Neuronal stem cell (in vitro differentiated cells): ENCODE measurements at regions not wholly inside any gene's neighbourhood (a gene's known extent, or its start where the extent isn't known, plus 50 kb on each side); places are given as distances from the start of the nearest gene placed in this dataset.

ENCODE experiments used
- DNase-seq: peaks from one replicate; pipeline ENCODE4 v3.0.0-alpha.2; 2013; ENCODE audit warnings: low spot score
- H2AFZ ChIP-seq: one replicate; pipeline ENCODE4 v1.6.1; 2013; ENCODE audit warnings: mild to moderate bottlenecking, low read length, inconsistent platforms
- H2AK5ac ChIP-seq: 2 replicates; pipeline ENCODE4 v1.6.1; 2013; ENCODE audit warnings: low read depth, mild to moderate bottlenecking, inconsistent platforms, low read length, moderate library complexity, mixed read lengths
- H2BK120ac ChIP-seq: 2 replicates; pipeline ENCODE4 v1.6.1; 2013; ENCODE audit warnings: low read depth, mild to moderate bottlenecking, inconsistent platforms, low read length, moderate library complexity, mixed read lengths
- H2BK12ac ChIP-seq: one replicate; pipeline ENCODE4 v1.6.1; 2013; ENCODE audit warnings: low read length, inconsistent platforms
- H2BK15ac ChIP-seq: 2 replicates; pipeline ENCODE4 v1.6.1; 2013; ENCODE audit warnings: mild to moderate bottlenecking, low read length, inconsistent platforms, mixed read lengths
- H2BK5ac ChIP-seq: one replicate; pipeline ENCODE4 v1.6.1; 2013; ENCODE audit warnings: inconsistent platforms, mild to moderate bottlenecking, low read length, moderate library complexity
- H3K14ac ChIP-seq: one replicate; pipeline ENCODE4 v1.6.1; 2013; ENCODE audit warnings: low read length, inconsistent platforms
- H3K18ac ChIP-seq: 2 replicates; pipeline ENCODE4 v1.6.1; 2013; ENCODE audit warnings: low read length, inconsistent platforms
- H3K23ac ChIP-seq: 2 replicates; pipeline ENCODE4 v1.6.1; 2013; ENCODE audit warnings: low read depth, mild to moderate bottlenecking, mixed read lengths, low read length, inconsistent platforms; ENCODE audit not compliant: poor library complexity
- H3K27ac ChIP-seq: replicated peaks from 3 replicates; pipeline ENCODE4 v1.5.1; 2013; ENCODE audit warnings: low read length, inconsistent platforms
- H3K27me3 ChIP-seq, 3 experiments: 2 replicates each; pipeline ENCODE4 v1.6.1; 2013; ENCODE audit warnings: low read length in 3 of 3, mild to moderate bottlenecking in 2 of 3, inconsistent platforms in 1 of 3, low read depth in 1 of 3, mixed read lengths in 1 of 3, moderate library complexity in 1 of 3; ENCODE audit not compliant: control insufficient read depth in 3 of 3, insufficient read depth in 3 of 3
- H3K36me3 ChIP-seq, 2 donors: replicated peaks in 1 of 2; 2 replicates each; pipeline ENCODE4 v1.6.1; 2013; ENCODE audit warnings: low read length in 2 of 2; ENCODE audit not compliant: control insufficient read depth in 2 of 2, insufficient read depth in 2 of 2
- H3K4ac ChIP-seq: 2 replicates; pipeline ENCODE4 v1.6.1; 2013; ENCODE audit warnings: inconsistent platforms, mild to moderate bottlenecking, low read length, moderate library complexity
- H3K4me1 ChIP-seq, 2 donors: 1 replicate in 1 of 2; 2 replicates in 1 of 2; pipeline ENCODE4 v1.6.1; 2013; ENCODE audit warnings: low read length in 2 of 2, low read depth in 1 of 2; ENCODE audit not compliant: control insufficient read depth in 2 of 2, insufficient read depth in 1 of 2
- H3K4me2 ChIP-seq: one replicate; pipeline ENCODE4 v1.6.1; 2013; ENCODE audit warnings: mild to moderate bottlenecking, low read length, inconsistent platforms; ENCODE audit not compliant: insufficient read depth, poor library complexity, severe bottlenecking
- H3K4me3 ChIP-seq, 2 donors: 2 replicates each; pipeline ENCODE4 v1.5.1; 2013; ENCODE audit warnings: low read length in 2 of 2, mild to moderate bottlenecking in 2 of 2, inconsistent platforms in 1 of 2, moderate library complexity in 1 of 2
- H3K79me1 ChIP-seq: one replicate; pipeline ENCODE4 v1.6.1; 2013; ENCODE audit warnings: low read depth, mild to moderate bottlenecking, inconsistent platforms, low read length, moderate library complexity
- H3K9ac ChIP-seq: one replicate; pipeline ENCODE4 v1.6.1; 2013; ENCODE audit warnings: mild to moderate bottlenecking, low read depth, low read length, inconsistent platforms; ENCODE audit not compliant: poor library complexity
- H3K9me3 ChIP-seq, 2 donors: replicated peaks in 1 of 2; 2 replicates each; pipeline versions ENCODE3 to v1.6.1; 2013; ENCODE audit warnings: low read length in 2 of 2, mild to moderate bottlenecking in 2 of 2, inconsistent platforms in 1 of 2, low read depth in 1 of 2, mixed read lengths in 1 of 2, moderate library complexity in 1 of 2; ENCODE audit not compliant: control insufficient read depth in 2 of 2, insufficient read depth in 1 of 2
- H4K8ac ChIP-seq: one replicate; pipeline ENCODE4 v1.6.1; 2013; ENCODE audit warnings: low read depth, mild to moderate bottlenecking, inconsistent platforms, low read length, moderate library complexity
- H4K91ac ChIP-seq: one replicate; pipeline ENCODE4 v1.6.1; 2013; ENCODE audit warnings: low read length, low read depth, mild to moderate bottlenecking, inconsistent platforms; ENCODE audit not compliant: poor library complexity
- WGBS, 2 donors: extraction: QIAGEN DNeasy Blood & Tissue Kit; methylation state at CpG; one replicate each; pipeline ENCODE4 v1.1.7; 2013; ENCODE audit warnings: missing lambda C conversion rate in 2 of 2, mixed read lengths in 1 of 2; ENCODE audit not compliant: insufficient read length in 2 of 2, insufficient replicate concordance in 1 of 2; ENCODE audit errors: extremely low coverage in 2 of 2; 5-methylcytosine and 5-hydroxymethylcytosine counted together

GRCh38 chr10:90998733-90999511 is 78.0 kb upstream of the ANKRD1 start:
- no CpG with 5 or more reads among the region's 11 CpGs for WGBS, 2 donors
- Histone ChIP-seq H2BK12ac (no peak overlapping the region), H3K9me3 (no peaks in the 10 kb centered on the region), H2AFZ (no peak overlapping the region), H2AK5ac (no peak overlapping the region), H3K27ac (no peak overlapping the region), H2BK5ac (no peak overlapping the region), H3K4me1 (peaks cover 0 to 3% of the 10 kb centered on the region in 2 donors), H2BK120ac (no peak overlapping the region), H3K4ac (no peak overlapping the region), H3K18ac (no peak overlapping the region), H3K4me3 (no peak overlapping the region), H3K36me3 (no peaks in the 10 kb centered on the region), H3K79me1 (no peaks in the 10 kb centered on the region), H4K8ac (no peak overlapping the region), H3K14ac (no peak overlapping the region), H3K27me3 (no peaks in the 10 kb centered on the region), H3K9ac (no peak overlapping the region), H3K4me2 (no peak overlapping the region), H3K23ac (no peak overlapping the region), H2BK15ac (no peak overlapping the region), H4K91ac (no peak overlapping the region)
- DNase-seq = no peak

GRCh38 chr10:90999512-91000172 is 78.8 kb upstream of the ANKRD1 start:
- Histone ChIP-seq H3K4ac (no peak overlapping the region), H3K14ac (no peak overlapping the region), H2AFZ (no peak overlapping the region), H2BK12ac (no peak overlapping the region), H3K4me3 (no peak overlapping the region), H3K23ac (no peak overlapping the region), H3K4me1 (peaks cover 0 to 3% of the 10 kb centered on the region in 2 donors), H3K9me3 (no peaks in the 10 kb centered on the region), H2BK15ac (no peak overlapping the region), H3K9ac (no peak overlapping the region), H3K18ac (no peak overlapping the region), H2BK120ac (no peak overlapping the region), H2AK5ac (no peak overlapping the region), H3K27ac (no peak overlapping the region), H3K27me3 (no peaks in the 10 kb centered on the region), H3K79me1 (no peaks in the 10 kb centered on the region), H2BK5ac (no peak overlapping the region), H4K8ac (no peak overlapping the region), H3K36me3 (no peaks in the 10 kb centered on the region), H4K91ac (no peak overlapping the region), H3K4me2 (no peak overlapping the region)
- DNase-seq = no peak
- no CpG with 5 or more reads among the region's 5 CpGs for WGBS, 2 donors

DNA sequence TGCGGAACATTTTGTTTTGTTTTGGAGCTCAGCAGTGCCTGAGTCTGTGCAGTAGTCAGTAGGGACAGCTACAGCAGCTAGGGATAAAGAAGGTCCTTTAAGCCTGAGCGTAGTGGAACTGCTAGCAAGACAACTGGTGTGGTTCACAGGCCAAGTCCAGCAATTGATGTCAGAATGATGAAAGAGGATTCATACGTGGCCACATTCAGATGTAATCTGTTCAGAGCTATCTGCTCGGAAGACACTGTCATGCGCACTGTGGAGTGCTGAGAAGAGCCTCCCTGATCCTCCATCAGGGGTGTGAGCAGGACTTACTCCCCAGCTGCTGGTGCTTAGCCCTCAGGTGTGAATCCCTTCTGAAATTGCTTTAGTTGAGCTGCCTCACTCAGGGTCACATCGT is 79.6 kb upstream of the ANKRD1 start:
- no peak overlapping the region for H3K4me2 ChIP-seq
- H2BK5ac ChIP-seq = no peak overlapping the region
- no peak overlapping the region for H2BK120ac ChIP-seq
- H3K9me3 ChIP-seq = no peaks in the 10 kb centered on the region
- DNase-seq = no peak
- H2AK5ac ChIP-seq = no peak overlapping the region
- peaks cover 0 to 3% of the 10 kb centered on the region in 2 donors for H3K4me1 ChIP-seq
- no peak overlapping the region for H3K9ac ChIP-seq
- H3K23ac ChIP-seq = no peak overlapping the region
- H3K27me3 ChIP-seq = no peaks in the 10 kb centered on the region
- no peak overlapping the region for H4K91ac ChIP-seq
- H3K4ac ChIP-seq = no peak overlapping the region
- WGBS, 2 donors = no CpG with 5 or more reads among the region's 6 CpGs
- no peak overlapping the region for H3K27ac ChIP-seq
- no peak overlapping the region for H2BK15ac ChIP-seq
- H2AFZ ChIP-seq = no peak overlapping the region
- no peak overlapping the region for H3K14ac ChIP-seq
- H4K8ac ChIP-seq = no peak overlapping the region
- no peaks in the 10 kb centered on the region for H3K36me3 ChIP-seq
- H3K4me3 ChIP-seq = no peak overlapping the region
- no peak overlapping the region for H2BK12ac ChIP-seq
- H3K79me1 ChIP-seq = no peaks in the 10 kb centered on the region
- H3K18ac ChIP-seq = no peak overlapping the region

DNA sequence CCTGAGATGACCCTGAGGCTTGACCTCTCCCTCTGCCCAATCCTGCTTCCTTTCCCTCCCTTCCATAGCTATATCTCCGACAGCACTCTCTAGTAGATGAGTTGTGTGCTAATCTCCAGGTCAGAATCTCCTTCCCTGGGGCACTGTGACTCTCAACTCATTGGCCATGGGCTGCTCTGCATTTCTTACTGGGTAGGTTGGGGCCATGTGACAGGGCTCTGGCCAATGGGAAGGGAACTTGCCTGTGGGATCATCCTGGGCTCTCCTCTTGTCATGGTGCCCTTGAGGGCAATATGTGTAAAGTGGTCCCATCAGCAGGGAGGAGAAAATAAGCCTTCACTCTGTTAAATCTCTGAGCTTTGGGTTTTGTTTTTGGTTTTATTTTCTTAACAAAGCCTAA is 80.1 kb upstream of the ANKRD1 start:
- no peak overlapping the region for H2BK5ac ChIP-seq
- no peaks in the 10 kb centered on the region for H3K79me1 ChIP-seq
- WGBS, 2 donors = no CpG with 5 or more reads among the region's 1 CpG
- no peak overlapping the region for H2AFZ ChIP-seq
- no peak overlapping the region for H4K8ac ChIP-seq
- H3K27me3 ChIP-seq = no peaks in the 10 kb centered on the region
- no peaks in the 10 kb centered on the region for H3K36me3 ChIP-seq
- no peak for DNase-seq
- no peak overlapping the region for H2BK15ac ChIP-seq
- H2BK12ac ChIP-seq = no peak overlapping the region
- H3K9ac ChIP-seq = no peak overlapping the region
- no peak overlapping the region for H3K18ac ChIP-seq
- H3K4me2 ChIP-seq = no peak overlapping the region
- H2AK5ac ChIP-seq = no peak overlapping the region
- peaks cover 0 to 3% of the 10 kb centered on the region in 2 donors for H3K4me1 ChIP-seq
- no peaks in the 10 kb centered on the region for H3K9me3 ChIP-seq
- no peak overlapping the region for H3K23ac ChIP-seq
- H3K4ac ChIP-seq = no peak overlapping the region
- H2BK120ac ChIP-seq = no peak overlapping the region
- no peak overlapping the region for H3K4me3 ChIP-seq
- no peak overlapping the region for H3K27ac ChIP-seq
- no peak overlapping the region for H3K14ac ChIP-seq
- no peak overlapping the region for H4K91ac ChIP-seq
